GM12874 (cell line): ENCODE measurements at regions not wholly inside any gene's neighbourhood (a gene's known extent, or its start where the extent isn't known, plus 50 kb on each side); places are given as distances from the start of the nearest gene placed in this dataset.

Experiments used
- TF ChIP-seq, protein P1 (sequence below): IDR thresholded peaks from 2 replicates; pipeline ENCODE4 v1.5.1; 2011; ENCODE audit warnings: low read depth, mild to moderate bottlenecking, control low read depth, low read length, moderate library complexity; ENCODE audit not compliant: insufficient read depth

DNA sequence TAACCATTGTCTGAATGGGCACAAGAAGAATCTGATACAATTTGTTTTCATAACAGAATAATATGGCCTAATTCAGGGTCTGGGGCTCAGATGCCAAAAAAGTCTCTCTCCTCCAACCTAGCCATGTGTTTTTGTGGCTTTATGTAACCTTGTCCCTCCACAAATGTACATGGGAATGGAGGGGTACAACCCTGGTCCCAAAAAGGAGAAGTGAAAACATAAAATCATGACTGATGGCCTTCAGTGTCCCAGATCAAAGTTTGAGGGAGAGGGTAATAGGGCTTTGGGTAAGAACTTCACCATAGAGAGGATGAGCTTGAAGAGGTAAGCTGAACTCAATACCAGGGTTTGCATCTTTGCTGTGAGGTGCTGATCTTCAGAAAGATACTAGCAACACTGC is 136.3 kb upstream of the BACH2 start:
- TF ChIP-seq, protein P1, sequence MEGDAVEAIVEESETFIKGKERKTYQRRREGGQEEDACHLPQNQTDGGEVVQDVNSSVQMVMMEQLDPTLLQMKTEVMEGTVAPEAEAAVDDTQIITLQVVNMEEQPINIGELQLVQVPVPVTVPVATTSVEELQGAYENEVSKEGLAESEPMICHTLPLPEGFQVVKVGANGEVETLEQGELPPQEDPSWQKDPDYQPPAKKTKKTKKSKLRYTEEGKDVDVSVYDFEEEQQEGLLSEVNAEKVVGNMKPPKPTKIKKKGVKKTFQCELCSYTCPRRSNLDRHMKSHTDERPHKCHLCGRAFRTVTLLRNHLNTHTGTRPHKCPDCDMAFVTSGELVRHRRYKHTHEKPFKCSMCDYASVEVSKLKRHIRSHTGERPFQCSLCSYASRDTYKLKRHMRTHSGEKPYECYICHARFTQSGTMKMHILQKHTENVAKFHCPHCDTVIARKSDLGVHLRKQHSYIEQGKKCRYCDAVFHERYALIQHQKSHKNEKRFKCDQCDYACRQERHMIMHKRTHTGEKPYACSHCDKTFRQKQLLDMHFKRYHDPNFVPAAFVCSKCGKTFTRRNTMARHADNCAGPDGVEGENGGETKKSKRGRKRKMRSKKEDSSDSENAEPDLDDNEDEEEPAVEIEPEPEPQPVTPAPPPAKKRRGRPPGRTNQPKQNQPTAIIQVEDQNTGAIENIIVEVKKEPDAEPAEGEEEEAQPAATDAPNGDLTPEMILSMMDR: no peak

DNA sequence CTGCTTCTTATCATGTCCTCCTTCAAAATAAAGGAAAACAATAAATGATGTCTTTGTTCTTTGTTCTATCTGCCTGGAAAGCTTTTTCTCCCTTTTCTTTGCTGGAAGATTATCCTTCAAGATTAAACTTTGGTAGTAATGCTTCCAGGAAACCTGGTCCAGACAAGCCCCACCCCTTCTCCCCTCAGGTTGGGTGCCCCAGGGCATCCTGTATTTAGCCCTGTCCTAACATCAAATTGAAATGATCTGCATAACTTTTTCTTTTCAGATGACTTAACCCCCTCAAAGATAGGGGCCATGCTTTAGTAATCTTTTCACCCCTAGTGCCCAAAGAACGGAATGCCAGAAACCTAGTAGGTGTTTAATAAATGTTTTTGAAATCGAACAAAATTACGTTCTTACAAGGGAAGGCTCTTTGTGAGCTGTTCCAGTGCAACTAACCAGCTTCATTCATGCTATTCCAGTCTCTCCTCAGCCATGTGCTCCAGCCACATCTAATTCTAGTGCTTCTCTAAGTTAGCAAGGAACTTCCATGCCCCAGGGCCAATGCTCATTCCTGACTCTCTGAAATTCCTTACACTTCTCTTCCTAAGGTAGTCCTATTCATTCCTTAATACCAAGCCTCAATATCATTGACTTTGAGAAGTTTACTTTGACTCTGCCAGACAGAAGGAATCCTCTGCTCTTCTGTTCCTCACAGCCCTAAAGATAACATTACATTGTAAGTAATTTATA is 135.6 kb upstream of the BACH2 start:
- TF ChIP-seq, protein P1: no peak

DNA sequence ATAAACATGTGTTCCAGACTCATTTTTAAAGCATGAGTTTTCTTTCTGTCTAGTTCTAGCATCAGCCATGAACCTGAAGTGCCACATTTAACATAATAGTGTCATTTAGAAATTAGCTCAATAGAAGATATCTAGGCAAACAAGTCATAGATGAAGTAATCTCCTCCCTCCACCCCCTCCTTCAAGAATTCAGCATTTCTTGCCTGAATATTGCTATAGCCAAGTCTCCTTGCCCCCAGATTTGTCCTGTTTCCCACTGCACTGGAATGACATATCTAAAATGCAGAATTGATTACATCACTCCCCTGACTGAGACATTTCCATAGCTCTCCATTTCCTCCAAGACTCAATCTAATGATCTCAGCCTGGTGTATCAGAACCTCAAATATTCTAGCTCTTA is 134.9 kb upstream of the BACH2 start:
- TF ChIP-seq, protein P1: no peak

DNA sequence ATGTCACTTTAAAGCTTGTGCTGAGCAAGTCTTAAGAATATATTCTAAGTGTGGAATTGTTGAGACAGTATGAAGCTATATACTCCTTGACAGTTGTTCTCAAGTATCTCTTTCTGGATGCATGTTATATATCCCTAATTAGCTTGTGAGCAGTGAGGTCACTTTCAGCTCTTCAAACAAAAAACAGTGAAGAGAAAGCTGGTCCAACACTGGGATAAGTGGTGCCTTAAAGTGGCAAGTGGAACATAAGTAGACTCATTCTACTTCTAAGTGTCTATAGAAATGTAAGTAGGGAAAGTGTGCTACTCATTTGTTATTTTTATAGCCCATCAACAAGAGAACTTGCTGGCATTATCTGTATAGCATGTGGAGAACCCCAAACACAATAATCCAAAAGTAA is 133.1 kb upstream of the BACH2 start:
- TF ChIP-seq, protein P1: no peak

DNA sequence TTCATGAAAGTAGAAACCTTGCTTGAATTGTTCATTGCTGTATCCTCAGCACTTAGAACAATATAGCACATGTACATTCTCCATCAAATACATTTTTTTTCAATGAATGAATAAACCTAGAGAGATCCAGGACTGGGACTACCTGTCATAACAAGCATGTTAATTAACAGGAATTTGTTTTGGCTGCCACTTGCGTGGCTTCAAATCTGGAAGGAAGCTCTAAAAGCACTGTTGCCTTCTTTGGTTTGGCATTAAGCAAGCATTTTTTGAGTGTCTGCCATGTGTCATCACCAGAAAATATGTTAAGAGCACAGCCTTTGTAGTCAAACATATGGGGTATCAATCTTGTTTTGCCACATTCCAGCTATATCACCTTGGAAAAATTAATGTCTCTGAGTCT is 131.9 kb upstream of the BACH2 start:
- TF ChIP-seq, protein P1: no peak

DNA sequence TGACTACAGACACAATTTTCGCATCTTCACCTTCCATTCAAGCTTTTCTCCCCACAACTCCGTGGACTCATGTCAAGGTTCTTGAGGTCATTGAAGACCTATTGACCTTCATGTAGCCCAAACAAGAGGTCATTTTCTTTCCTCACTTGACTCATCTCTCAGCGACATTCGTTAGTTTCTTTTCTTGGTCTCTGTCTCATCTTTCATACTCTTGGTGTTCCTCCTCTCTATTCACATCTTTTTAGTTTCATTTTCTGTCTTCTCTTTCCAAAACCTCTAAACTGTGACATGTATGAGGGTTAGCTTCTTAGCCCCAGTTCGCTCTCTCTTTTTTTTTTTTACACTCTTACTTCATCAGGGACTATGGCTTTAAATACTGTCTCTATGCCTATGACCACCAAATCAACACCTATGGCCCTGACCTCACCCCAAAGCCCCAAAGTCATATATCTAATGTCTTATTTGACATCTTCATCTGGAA is 128.6 kb upstream of the BACH2 start:
- TF ChIP-seq, protein P1: no peak

DNA sequence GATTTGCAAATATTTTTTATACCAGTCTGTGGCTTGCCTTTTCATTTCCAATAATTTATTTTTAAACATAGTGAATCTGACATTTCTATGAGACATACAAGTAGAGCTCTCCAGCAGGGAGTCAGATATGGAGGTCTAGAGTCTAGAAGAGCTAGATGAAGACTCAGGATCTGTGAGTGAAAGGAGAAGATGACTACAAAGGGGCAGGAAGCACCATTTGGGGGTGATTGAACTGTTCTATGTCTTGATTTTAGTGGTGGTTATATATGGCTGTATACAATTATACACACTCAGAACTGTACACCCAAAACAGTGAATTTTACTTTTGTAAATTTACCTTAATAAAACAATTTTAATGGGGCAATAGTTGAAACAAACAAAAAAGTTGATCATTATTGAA is 127.9 kb upstream of the BACH2 start:
- TF ChIP-seq, protein P1: no peak
